Heart right ventricle (tissue), 16 donors: ENCODE measurements at regions not wholly inside any gene's neighbourhood (a gene's known extent, or its start where the extent isn't known, plus 50 kb on each side); places are given as distances from the start of the nearest gene placed in this dataset.

Experiments used
- ATAC-seq, 8 donors: fragments of 200-7000 bp; cut with Tn5 transposase; one replicate each; pipeline ENCODE4 v1.9.1; 2020; ENCODE audit warnings: mild to moderate bottlenecking in 8 of 8, moderate library complexity in 8 of 8, moderate number of reproducible peaks in 1 of 8
- DNase-seq, 2 donors: peaks; one replicate each; pipeline ENCODE4 v3.0.0-alpha.2; 2020
- H3K27ac ChIP-seq, 10 donors: fragments of 200-600 bp; sonication (generic) in 2 of 10; one replicate each; pipeline versions ENCODE4 v1.5.0 to v1.8.0; 2020 to 2022; ENCODE audit warnings: mild to moderate bottlenecking in 3 of 10
- H3K27me3 ChIP-seq, 7 donors: fragments of 200-600 bp; one replicate each; pipeline ENCODE4 v1.8.0; 2021 to 2022; ENCODE audit warnings: mild to moderate bottlenecking in 2 of 7
- H3K36me3 ChIP-seq, 9 donors: fragments of 200-600 bp; sonication (generic) in 1 of 9; one replicate each; pipeline versions ENCODE4 v1.5.0 to v1.8.0; 2020 to 2022; ENCODE audit warnings: mild to moderate bottlenecking in 2 of 9
- H3K4me1 ChIP-seq, 9 donors: fragments of 200-600 bp; sonication (generic) in 1 of 9; one replicate each; pipeline versions ENCODE4 v1.5.0 to v1.8.0; 2020 to 2022; ENCODE audit warnings: mild to moderate bottlenecking in 4 of 9
- H3K4me3 ChIP-seq, 10 donors: fragments of 200-600 bp; sonication (generic) in 2 of 10; one replicate each; pipeline versions ENCODE4 v1.5.0 to v1.8.0; 2020 to 2022; ENCODE audit warnings: mild to moderate bottlenecking in 7 of 10, moderate library complexity in 2 of 10
- H3K9me3 ChIP-seq, 11 donors: fragments of 200-600 bp in 10 of 11; sonication (generic) in 2 of 11; one replicate each; pipeline versions ENCODE4 v1.5.0 to v1.8.0; 2013 to 2022; ENCODE audit warnings: mild to moderate bottlenecking in 2 of 11, control low read depth in 1 of 11, moderate library complexity in 1 of 11
- CTCF ChIP-seq, 9 donors: fragments of 200-600 bp; sonication (generic) in 2 of 9; IDR thresholded peaks; one replicate each; pipeline versions ENCODE4 v1.5.0 to v1.8.0; 2021 to 2022; ENCODE audit warnings: antibody characterized with exemption in 9 of 9, mild to moderate bottlenecking in 5 of 9, moderate library complexity in 1 of 9
- WGBS, 2 donors: extraction: QIAGEN DNeasy Blood & Tissue Kit; methylation state at CpG; one replicate each; pipeline ENCODE4 v1.1.7; 2013; ENCODE audit warnings: inconsistent platforms in 1 of 2; 5-methylcytosine and 5-hydroxymethylcytosine counted together
- intact Hi-C, 10 donors: fragments of 100-400 bp; cut with DNase I; formaldehyde crosslinking; loops; one replicate each; pipeline versions ENCODE4 v1.11.1 to v1.14.2; 2022
- donor health status: Arrhythmogenic right ventricular cardiomyopathy.
- donor health status: ischemic (EF 13 %, LVEDD 7.1; RV severe dilation, severe dysfunction).
- donor health status: healthy with polysubstance abuse.
- donor health status: DM: no; HTN: yes; CAD: no.
- donor health status: DM: no; HTN: no; CAD: no.
- donor health status: ischemic (EF 25% LVEDD 6.9; RV normal size, moderate dysfunction).
- donor health status: ischemic (EF 25% LVEDD 5.7; RV mildly dilated, moderate dysfunction).
- donor health status: healthy.
- donor health status: DM: yes; HTN: yes; CAD: no.
- donor health status: Ischemic cardiomyopathy.
- donor health status: ischemic (EF 35%, LVEDD 5.7; RV mildly dilated, moderate dysfunction).
- donor health status: nonischemic (EF 11% LVEDD 7.7; RV severe dilation, severe dysfunction).
- donor health status: DM: yes; HTN: yes; CAD: no.
- donor health status: PGD.
- donor health status: ischemic (EF 29% LVEDD 5.4; RV normal size, mild dysfunction).
- donor health status: nonischemic (EF 23%, LVEDD 6.1; RV moderate dilation, normal function).

- no peak overlapping the region for H3K27ac ChIP-seq
- H3K27me3 ChIP-seq: no peaks in the 10 kb centered on the region
- H3K4me3 ChIP-seq: no peak overlapping the region
- no peak for DNase-seq
- peaks cover 0 to 15% (median 0%) of the 10 kb centered on the region in 11 donors for H3K9me3 ChIP-seq
- no peaks in the 10 kb centered on the region for H3K36me3 ChIP-seq
- no peak for ATAC-seq
- intact Hi-C loops: no loop called here
- WGBS, 2 donors: 80 to 85% methylated on average over 2 of the region's 2 CpGs
- no peak for TF ChIP-seq CTCF (IDR thresholded peaks at IDR 0.05)
- no peaks in the 10 kb centered on the region for H3K4me1 ChIP-seq
Measured at GRCh38 chr5:23289162-23289561, 218.2 kb upstream of the PRDM9 start.

GRCh38 chr5:23284656-23285055, 222.8 kb upstream of the PRDM9 start:
- H3K4me1 ChIP-seq: no peaks in the 10 kb centered on the region
- TF ChIP-seq CTCF (IDR thresholded peaks at IDR 0.05): no peak
- peaks cover 0 to 6% (median 0%) of the 10 kb centered on the region in 11 donors for H3K9me3 ChIP-seq
- WGBS, 2 donors: 90 to 93% methylated on average over 2 of the region's 2 CpGs
- no peak overlapping the region for H3K27ac ChIP-seq
- ATAC-seq (no peak), DNase-seq (no peak)
- intact Hi-C loops: no loop called here
- H3K27me3 ChIP-seq: no peaks in the 10 kb centered on the region
- no peak overlapping the region for H3K4me3 ChIP-seq
- H3K36me3 ChIP-seq: no peaks in the 10 kb centered on the region

GRCh38 chr5:23274171-23274570, 233.2 kb upstream of the PRDM9 start:
- ATAC-seq: no peak
- DNase-seq: no peak
- TF ChIP-seq CTCF (IDR thresholded peaks at IDR 0.05): no peak
- intact Hi-C loops: no loop called here
- 80 to 85% methylated on average over 3 of the region's 3 CpGs for WGBS, 2 donors
- Histone ChIP-seq H3K9me3 (peaks cover 0 to 7% (median 0%) of the 10 kb centered on the region in 11 donors), H3K27ac (no peak overlapping the region), H3K27me3 (no peaks in the 10 kb centered on the region), H3K4me3 (no peak overlapping the region), H3K36me3 (no peaks in the 10 kb centered on the region), H3K4me1 (no peaks in the 10 kb centered on the region)

GRCh38 chr5:23269981-23270380, 237.4 kb upstream of the PRDM9 start:
- H3K36me3 ChIP-seq: no peaks in the 10 kb centered on the region
- no peak for ATAC-seq
- H3K27ac ChIP-seq: no peak overlapping the region
- H3K4me1 ChIP-seq: no peaks in the 10 kb centered on the region
- H3K27me3 ChIP-seq: no peaks in the 10 kb centered on the region
- no peak for TF ChIP-seq CTCF (IDR thresholded peaks at IDR 0.05)
- no peak for DNase-seq
- intact Hi-C loops: no loop called here
- 65 to 85% methylated on average over 2 of the region's 2 CpGs for WGBS, 2 donors
- H3K4me3 ChIP-seq: no peak overlapping the region
- H3K9me3 ChIP-seq: peaks cover 0 to 4% (median 0%) of the 10 kb centered on the region in 11 donors

GRCh38 chr5:23268136-23268535, 239.3 kb upstream of the PRDM9 start:
- intact Hi-C loops: no loop called here
- no peaks in the 10 kb centered on the region for H3K36me3 ChIP-seq
- no peak for TF ChIP-seq CTCF (IDR thresholded peaks at IDR 0.05)
- no peak overlapping the region for H3K27ac ChIP-seq
- H3K4me1 ChIP-seq: no peaks in the 10 kb centered on the region
- no peak overlapping the region for H3K4me3 ChIP-seq
- WGBS, 2 donors: 77 to 83% methylated on average over 10 of the region's 10 CpGs
- DNase-seq (no peak), ATAC-seq (no peak)
- no peaks in the 10 kb centered on the region for H3K27me3 ChIP-seq
- no peaks in the 10 kb centered on the region for H3K9me3 ChIP-seq
